H1 (cell line): ENCODE measurements at regions not wholly inside any gene's neighbourhood (a gene's known extent, or its start where the extent isn't known, plus 50 kb on each side); places are given as distances from the start of the nearest gene placed in this dataset.

Source experiments
- CTCF ChIA-PET: fragments of 300-600 bp; sonication (Branson Sonifier 250); formaldehyde crosslinking; loops from one replicate; lab custom pipeline; 2021; ENCODE audit not compliant: partially characterized antibody; lab: Charles Lee
- POLR2A ChIA-PET: fragments of 300-600 bp; sonication (Branson Sonifier 250); formaldehyde crosslinking; loops from one replicate; lab custom pipeline; 2021; ENCODE audit warnings: inconsistent platforms; ENCODE audit not compliant: partially characterized antibody; lab: Charles Lee
- DNase-seq, 2 experiments: peaks; one replicate each; pipeline versions ENCODE4 v3.0.0 to v3.0.0-alpha.2; 2010 to 2022; ENCODE audit warnings: low spot score in 2 of 2, low read depth in 1 of 2, mixed read lengths in 1 of 2
- FAIRE-seq: peaks from 2 replicates; lab custom pipeline; 2011; peaks lifted over from hg19 to GRCh38; lab: Jason Lieb, UNC
- H2AFZ ChIP-seq: 2 replicates; pipeline ENCODE4 v1.8.1; 2012; ENCODE audit warnings: low read length, inconsistent platforms
- H2AK5ac ChIP-seq: 2 replicates; pipeline ENCODE4 v1.6.1; 2013; ENCODE audit warnings: low read depth, low read length
- H2BK120ac ChIP-seq: replicated peaks from 2 replicates; pipeline ENCODE3; 2013; ENCODE audit warnings: low read depth, low read length, inconsistent platforms
- H2BK12ac ChIP-seq: 2 replicates; pipeline ENCODE4 v1.6.1; 2013; ENCODE audit warnings: low read depth, low read length
- H2BK15ac ChIP-seq: 2 replicates; pipeline ENCODE4 v1.6.1; 2013; ENCODE audit warnings: low read length
- H2BK20ac ChIP-seq: 2 replicates; pipeline ENCODE4 v1.6.1; 2013; ENCODE audit warnings: low read length
- H2BK5ac ChIP-seq: 2 replicates; pipeline ENCODE4 v1.6.1; 2013; ENCODE audit warnings: low read depth, low read length
- H3K14ac ChIP-seq: 2 replicates; pipeline ENCODE4 v1.6.1; 2013; ENCODE audit warnings: inconsistent platforms; ENCODE audit not compliant: insufficient read length
- H3K18ac ChIP-seq: 2 replicates; pipeline ENCODE4 v1.6.1; 2013; ENCODE audit warnings: low read length; ENCODE audit errors: extremely low read depth
- H3K23ac ChIP-seq: 2 replicates; pipeline ENCODE4 v1.6.1; 2013; ENCODE audit warnings: inconsistent platforms; ENCODE audit not compliant: insufficient read length
- H3K23me2 ChIP-seq: 2 replicates; pipeline ENCODE4 v1.6.1; 2013; ENCODE audit warnings: low read depth, low read length
- H3K27ac ChIP-seq: 2 replicates; pipeline ENCODE4 v1.6.1; 2011; ENCODE audit warnings: low read depth, low read length, inconsistent platforms
- H3K27me3 ChIP-seq, 4 experiments: replicated peaks in 1 of 4; 1 replicate in 1 of 4; 2 replicates in 3 of 4; pipeline versions ENCODE4 v1.6.1 to v1.8.1; 2011 to 2013; ENCODE audit warnings: low read length in 3 of 4, mild to moderate bottlenecking in 3 of 4, inconsistent platforms in 2 of 4, mixed read lengths in 2 of 4, moderate library complexity in 1 of 4; ENCODE audit not compliant: control insufficient read depth in 3 of 4, insufficient read depth in 3 of 4; ENCODE audit errors: extremely low read depth in 1 of 4
- H3K36me3 ChIP-seq, 4 experiments: 2 replicates each; pipeline versions ENCODE4 v1.6.1 to v1.8.1; 2011 to 2013; ENCODE audit warnings: mild to moderate bottlenecking in 4 of 4, low read length in 3 of 4, moderate library complexity in 2 of 4, control low read depth in 1 of 4, inconsistent platforms in 1 of 4; ENCODE audit not compliant: insufficient read depth in 4 of 4, control insufficient read depth in 2 of 4
- H3K4ac ChIP-seq: replicated peaks from 2 replicates; pipeline ENCODE3; 2013; ENCODE audit warnings: low read length, low read depth, mixed read lengths, inconsistent platforms; ENCODE audit not compliant: insufficient read length
- H3K4me1 ChIP-seq, 4 experiments: replicated peaks in 1 of 4; 1 replicate in 1 of 4; 2 replicates in 3 of 4; pipeline versions ENCODE4 v1.6.1 to v1.8.1; 2011 to 2013; ENCODE audit warnings: low read length in 3 of 4, inconsistent platforms in 2 of 4, mixed read lengths in 1 of 4; ENCODE audit not compliant: insufficient read depth in 4 of 4, control insufficient read depth in 3 of 4
- H3K4me2 ChIP-seq, 2 experiments: 2 replicates each; pipeline versions ENCODE4 v1.6.1 to v1.8.1; 2011 to 2013; ENCODE audit warnings: low read depth in 2 of 2, low read length in 2 of 2, control low read depth in 1 of 2, inconsistent platforms in 1 of 2, mild to moderate bottlenecking in 1 of 2; ENCODE audit not compliant: insufficient read depth in 1 of 2
- H3K4me3 ChIP-seq, 4 experiments: fragments of 200-600, 300-600 bp in 1 of 4; sonication (generic), shearing (Covaris generic), sonication (Bioruptor Twin) in 1 of 4; 2 replicates each; pipeline versions ENCODE4 v1.5.1 to v1.8.1; 2011 to 2016; ENCODE audit warnings: low read length in 4 of 4, low read depth in 3 of 4, control low read depth in 2 of 4, inconsistent platforms in 2 of 4, mild to moderate bottlenecking in 2 of 4, mixed read lengths in 1 of 4, moderate library complexity in 1 of 4; ENCODE audit not compliant: insufficient read depth in 2 of 4; ENCODE audit errors: extremely low read depth in 1 of 4
- H3K56ac ChIP-seq: replicated peaks from 2 replicates; pipeline ENCODE3; 2013; ENCODE audit warnings: low read depth, mild to moderate bottlenecking, mixed read lengths, low read length, inconsistent platforms; ENCODE audit not compliant: insufficient read length
- H3K79me1 ChIP-seq: 2 replicates; pipeline ENCODE4 v1.6.1; 2013; ENCODE audit warnings: low read depth, low read length, control low read depth
- H3K79me2 ChIP-seq, 2 experiments: 2 replicates each; pipeline versions ENCODE4 v1.6.1 to v1.8.1; 2012 to 2013; ENCODE audit warnings: low read length in 2 of 2, mild to moderate bottlenecking in 2 of 2, inconsistent platforms in 1 of 2; ENCODE audit not compliant: insufficient read depth in 2 of 2, control insufficient read depth in 1 of 2
- H3K9ac ChIP-seq, 4 experiments: replicated peaks in 1 of 4; 1 replicate in 1 of 4; 2 replicates in 3 of 4; pipeline versions ENCODE4 v1.6.1 to v1.8.1; 2011 to 2013; ENCODE audit warnings: low read depth in 3 of 4, low read length in 3 of 4, control low read depth in 2 of 4, mild to moderate bottlenecking in 2 of 4, moderate library complexity in 2 of 4, inconsistent platforms in 1 of 4; ENCODE audit errors: extremely low read depth in 1 of 4
- H3K9me3 ChIP-seq, 2 experiments: 2 replicates each; pipeline versions ENCODE4 v1.6.1 to v1.8.1; 2012 to 2013; ENCODE audit warnings: mild to moderate bottlenecking in 2 of 2, moderate library complexity in 2 of 2, control low read depth in 1 of 2, inconsistent platforms in 1 of 2, low read depth in 1 of 2, low read length in 1 of 2, mixed read lengths in 1 of 2; ENCODE audit not compliant: insufficient read depth in 2 of 2
- H4K20me1 ChIP-seq, 2 experiments: replicated peaks in 1 of 2; 2 replicates each; pipeline versions ENCODE3 to v1.8.1; 2011 to 2013; ENCODE audit warnings: inconsistent platforms in 2 of 2, low read length in 2 of 2, mild to moderate bottlenecking in 1 of 2; ENCODE audit not compliant: insufficient read depth in 2 of 2, control insufficient read depth in 1 of 2
- H4K5ac ChIP-seq: 2 replicates; pipeline ENCODE4 v1.6.1; 2013; ENCODE audit warnings: low read length, low read depth, mixed read lengths, inconsistent platforms; ENCODE audit not compliant: insufficient read length
- H4K8ac ChIP-seq: 2 replicates; pipeline ENCODE4 v1.8.0; 2013; ENCODE audit warnings: mild to moderate bottlenecking, moderate library complexity, low read length, inconsistent platforms; ENCODE audit not compliant: insufficient read depth; ENCODE audit errors: extremely low read depth
- H4K91ac ChIP-seq: replicated peaks from 2 replicates; pipeline ENCODE3; 2013; ENCODE audit warnings: low read length, mixed read lengths, inconsistent platforms; ENCODE audit not compliant: insufficient read length
- BCL11A ChIP-seq, 2 experiments: IDR thresholded peaks; one replicate each; pipeline ENCODE4 v1.6.1; 2011; ENCODE audit warnings: low read depth in 2 of 2, low read length in 2 of 2, mild to moderate bottlenecking in 2 of 2
- CREB1 ChIP-seq: IDR thresholded peaks from 2 replicates; pipeline ENCODE4 v1.6.1; 2012; ENCODE audit warnings: inconsistent platforms
- FOSL1 ChIP-seq: IDR thresholded peaks from 2 replicates; pipeline ENCODE4 v1.6.1; 2011; ENCODE audit warnings: mild to moderate bottlenecking, low read depth, low read length, moderate library complexity; ENCODE audit not compliant: insufficient read depth
- GABPA ChIP-seq: IDR thresholded peaks from 2 replicates; pipeline ENCODE4 v1.6.1; 2011; ENCODE audit warnings: mild to moderate bottlenecking, low read length, moderate library complexity, borderline replicate concordance; ENCODE audit not compliant: insufficient read depth
- HDAC2 ChIP-seq, 2 experiments: fragments of 300-600 bp in 1 of 2; sonication (generic) in 1 of 2; IDR thresholded peaks; 2 replicates each; pipeline ENCODE4 v1.6.1; 2011 to 2012; ENCODE audit warnings: low read depth in 2 of 2, low read length in 2 of 2, mild to moderate bottlenecking in 2 of 2, moderate library complexity in 2 of 2, borderline replicate concordance in 1 of 2, inconsistent platforms in 1 of 2
- SP4 ChIP-seq: IDR thresholded peaks from 2 replicates; pipeline ENCODE4 v1.6.1; 2012; ENCODE audit warnings: low read length, inconsistent platforms
- TAF1 ChIP-seq: IDR thresholded peaks from 2 replicates; pipeline ENCODE4 v1.6.1; 2011; ENCODE audit warnings: mild to moderate bottlenecking, low read depth, low read length
- WGBS, 2 experiments: shearing (Covaris generic) in 1 of 2; methylation state at CpG; one replicate each; pipeline versions ENCODE4 v1.1.6 to v1.1.7; 2013 to 2015; ENCODE audit warnings: low lambda C conversion rate in 2 of 2, mixed read lengths in 2 of 2, inconsistent platforms in 1 of 2, low coverage in 1 of 2, missing lambda C conversion rate in 1 of 2; ENCODE audit not compliant: insufficient replicate concordance in 2 of 2, insufficient coverage in 1 of 2, insufficient read length in 1 of 2; ENCODE audit errors: extremely low coverage in 1 of 2, missing lambda C conversion rate in 1 of 2; 5-methylcytosine and 5-hydroxymethylcytosine counted together
- TF ChIP-seq, protein P1 (sequence below): IDR thresholded peaks from 2 replicates; pipeline ENCODE4 v1.6.1; 2012; ENCODE audit warnings: inconsistent platforms

DNA sequence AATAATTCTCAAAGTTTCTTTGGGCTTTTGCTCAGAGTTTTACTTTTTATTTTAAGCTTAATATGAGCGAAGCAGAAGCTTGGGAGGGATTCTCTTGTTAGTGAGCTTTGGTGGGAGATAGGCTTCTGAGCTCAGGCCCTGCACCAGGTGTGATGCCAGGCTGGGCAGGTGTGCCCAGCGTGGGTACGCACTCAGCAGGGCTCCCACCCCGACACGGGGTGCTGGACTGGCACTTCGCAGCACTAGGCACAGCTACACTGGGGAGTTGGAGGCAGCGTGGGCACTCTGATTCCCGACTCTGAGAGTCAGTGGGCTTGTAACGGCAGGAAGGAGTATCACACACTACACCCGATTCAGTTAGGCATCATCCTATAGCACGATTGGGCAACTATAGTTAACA lies 244.0 kb downstream of the KLF13 start:
- no peaks in the 10 kb centered on the region for H3K79me2 ChIP-seq
- no peaks in the 10 kb centered on the region for H4K20me1 ChIP-seq
- H2AK5ac ChIP-seq: no peak overlapping the region
- no peaks in the 10 kb centered on the region for H3K23me2 ChIP-seq
- peaks cover 3 to 5% of the 10 kb centered on the region in 2 experiments; a peak in 1 of 4 replicates for H3K9me3 ChIP-seq
- FAIRE-seq: no peak
- H3K9ac ChIP-seq: no peak overlapping the region; a peak in 1 of 7 replicates
- no peak overlapping the region for H3K56ac ChIP-seq
- H3K4me1 ChIP-seq: peaks cover 0 to 3% (median 0%) of the 10 kb centered on the region in 4 experiments; a peak in 2 of 7 replicates
- POLR2A ChIA-PET: no interaction called here
- no peak overlapping the region for H3K4me3 ChIP-seq
- H3K27ac ChIP-seq: no peak overlapping the region
- H3K14ac ChIP-seq: no peak overlapping the region
- no peak overlapping the region for H2BK20ac ChIP-seq
- TF ChIP-seq SP4: no peak
- TF ChIP-seq, protein P1, sequence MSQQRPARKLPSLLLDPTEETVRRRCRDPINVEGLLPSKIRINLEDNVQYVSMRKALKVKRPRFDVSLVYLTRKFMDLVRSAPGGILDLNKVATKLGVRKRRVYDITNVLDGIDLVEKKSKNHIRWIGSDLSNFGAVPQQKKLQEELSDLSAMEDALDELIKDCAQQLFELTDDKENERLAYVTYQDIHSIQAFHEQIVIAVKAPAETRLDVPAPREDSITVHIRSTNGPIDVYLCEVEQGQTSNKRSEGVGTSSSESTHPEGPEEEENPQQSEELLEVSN: no peak
- TF ChIP-seq CREB1: no peak
- no peak for TF ChIP-seq FOSL1
- TF ChIP-seq TAF1: no peak
- TF ChIP-seq GABPA: no peak
- no peak for TF ChIP-seq BCL11A (IDR thresholded peaks at IDR 0.05; ENCODE audit: low read depth in 2 of 2, low read length in 2 of 2)
- TF ChIP-seq HDAC2 (IDR thresholded peaks at IDR 0.05; ENCODE audit: borderline replicate concordance in 1 of 2, low read depth in 2 of 2, low read length in 2 of 2): no peak
- no peak overlapping the region for H4K5ac ChIP-seq
- CTCF ChIA-PET: interaction anchor here (1.1 to 1.7 kb wide), 4 partner anchors 14 to 404 kb away, joined by 3 to 10 read pairs (median 4); no protein-coding TSS in a partner anchor
- no peak overlapping the region for H2BK12ac ChIP-seq
- H2AFZ ChIP-seq: no peak overlapping the region
- no peak overlapping the region for H4K91ac ChIP-seq
- DNase-seq: no peak
- no peak overlapping the region for H3K4ac ChIP-seq
- WGBS, 2 experiments: 92% methylated on average over 11 of the region's 11 CpGs; no CpG with 5 or more reads in 1 of the 2 experiments
- H3K23ac ChIP-seq: no peak overlapping the region
- no peak overlapping the region for H3K4me2 ChIP-seq
- H3K18ac ChIP-seq: no peak overlapping the region
- H2BK120ac ChIP-seq: no peak overlapping the region
- no peak overlapping the region for H4K8ac ChIP-seq
- no peak overlapping the region for H2BK5ac ChIP-seq
- no peaks in the 10 kb centered on the region for H3K27me3 ChIP-seq
- H3K79me1 ChIP-seq: no peaks in the 10 kb centered on the region
- no peaks in the 10 kb centered on the region for H3K36me3 ChIP-seq
- no peak overlapping the region for H2BK15ac ChIP-seq
